ENCODE measurements at regions not wholly inside any gene's neighbourhood (a gene's known extent, or its start where the extent isn't known, plus 50 kb on each side); places are given as distances from the start of the nearest gene placed in this dataset.

DNA sequence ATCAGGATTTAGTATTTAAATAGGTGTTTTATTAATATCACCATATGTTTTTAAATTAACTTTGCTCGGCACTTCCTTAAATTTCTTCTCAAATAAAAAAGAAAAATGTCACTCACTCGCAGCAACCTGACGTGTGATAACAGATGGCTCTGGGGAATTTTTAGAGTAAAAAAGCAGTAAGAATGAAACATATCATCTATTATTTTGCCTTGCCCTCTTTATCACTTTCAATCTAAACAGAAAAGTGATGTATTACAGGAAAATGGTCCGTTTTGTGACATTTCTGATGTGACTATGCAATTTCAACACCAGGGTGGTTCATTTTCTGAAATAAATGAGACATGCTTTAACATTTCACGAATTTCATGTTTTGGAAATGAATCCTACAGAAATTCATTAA lies 1368.0 kb upstream of the LRRTM1 start:
- dilution Hi-C loops (cut with MboI; ENCODE audit: extremely low pct_ligation_motif_present, low sequenced_read_pairs) = no loop called here
- Histone ChIP-seq H4K20me1 (ENCODE audit: control insufficient read depth, extremely low read depth, insufficient read depth, low read length) (no peaks in the 10 kb centered on the region), H2AFZ (ENCODE audit: control insufficient read depth, low read length) (no peak overlapping the region), H3K4me1 (ENCODE audit: control insufficient read depth, extremely low read depth, insufficient read depth, low read length) (no peaks in the 10 kb centered on the region), H3K27ac (ENCODE audit: control insufficient read depth, insufficient read depth, low read length) (no peak overlapping the region), H3K9me3 (ENCODE audit: control insufficient read depth, low read depth, low read length) (no peaks in the 10 kb centered on the region), H3K9me1 (ENCODE audit: control insufficient read depth, extremely low read depth, insufficient read depth, low read length) (no peaks in the 10 kb centered on the region), H3K27me3 (ENCODE audit: control insufficient read depth, extremely low read depth, insufficient read depth, low read length) (no peaks in the 10 kb centered on the region), H3K4me3 (ENCODE audit: control insufficient read depth in 2 of 3, extremely low read depth in 1 of 3, insufficient read depth in 2 of 3, low read depth in 1 of 3, low read length in 3 of 3) (no peak overlapping the region), H3K4me2 (ENCODE audit: control insufficient read depth, extremely low read depth, insufficient read depth, low read depth, low read length) (no peak overlapping the region), H3K9ac (ENCODE audit: control insufficient read depth, extremely low read depth, insufficient read depth, low read length) (no peak overlapping the region), H3K36me3 (ENCODE audit: control insufficient read depth in 2 of 2, extremely low read depth in 1 of 2, insufficient read depth in 2 of 2, low read length in 2 of 2) (no peaks in the 10 kb centered on the region), H3K79me2 (ENCODE audit: control insufficient read depth, insufficient read depth, low read length) (no peaks in the 10 kb centered on the region)
- FAIRE-seq = no peak
- DNase-seq (ENCODE audit: low read depth, low spot score) = no peak
- TF ChIP-seq, protein P1, sequence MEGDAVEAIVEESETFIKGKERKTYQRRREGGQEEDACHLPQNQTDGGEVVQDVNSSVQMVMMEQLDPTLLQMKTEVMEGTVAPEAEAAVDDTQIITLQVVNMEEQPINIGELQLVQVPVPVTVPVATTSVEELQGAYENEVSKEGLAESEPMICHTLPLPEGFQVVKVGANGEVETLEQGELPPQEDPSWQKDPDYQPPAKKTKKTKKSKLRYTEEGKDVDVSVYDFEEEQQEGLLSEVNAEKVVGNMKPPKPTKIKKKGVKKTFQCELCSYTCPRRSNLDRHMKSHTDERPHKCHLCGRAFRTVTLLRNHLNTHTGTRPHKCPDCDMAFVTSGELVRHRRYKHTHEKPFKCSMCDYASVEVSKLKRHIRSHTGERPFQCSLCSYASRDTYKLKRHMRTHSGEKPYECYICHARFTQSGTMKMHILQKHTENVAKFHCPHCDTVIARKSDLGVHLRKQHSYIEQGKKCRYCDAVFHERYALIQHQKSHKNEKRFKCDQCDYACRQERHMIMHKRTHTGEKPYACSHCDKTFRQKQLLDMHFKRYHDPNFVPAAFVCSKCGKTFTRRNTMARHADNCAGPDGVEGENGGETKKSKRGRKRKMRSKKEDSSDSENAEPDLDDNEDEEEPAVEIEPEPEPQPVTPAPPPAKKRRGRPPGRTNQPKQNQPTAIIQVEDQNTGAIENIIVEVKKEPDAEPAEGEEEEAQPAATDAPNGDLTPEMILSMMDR (optimal IDR thresholded peaks at IDR 0.05 in 1 of 3, IDR thresholded peaks at IDR 0.05 in 1 of 3, conservative IDR thresholded peaks at IDR 0.05 in 1 of 3; ENCODE audit: extremely low read depth in 1 of 3, insufficient read depth in 2 of 3, low read length in 3 of 3) = no peak
- TF ChIP-seq EZH2 (IDR thresholded peaks at IDR 0.05; ENCODE audit: low read length) = no peak

DNA sequence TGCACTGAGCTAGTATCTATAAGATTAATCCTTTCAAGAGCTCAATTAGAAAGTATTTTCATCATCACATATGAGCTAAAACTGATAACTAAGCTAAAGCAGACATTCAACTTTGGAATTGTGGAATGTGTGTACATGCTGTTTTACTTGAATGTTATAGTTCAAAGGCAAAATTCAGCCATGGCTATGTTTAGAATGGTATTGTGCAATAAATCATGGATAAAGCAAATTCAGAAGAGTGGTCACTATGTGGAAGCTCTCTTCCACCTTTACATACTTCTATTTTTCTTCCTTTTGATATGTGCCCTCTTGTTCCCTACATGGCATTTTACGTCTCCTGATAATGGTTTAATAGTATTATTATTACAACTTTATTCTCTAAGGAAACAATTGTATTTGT lies 1366.3 kb upstream of the LRRTM1 start:
- no peak for FAIRE-seq
- Histone ChIP-seq H4K20me1 (ENCODE audit: control insufficient read depth, extremely low read depth, insufficient read depth, low read length) (no peaks in the 10 kb centered on the region), H2AFZ (ENCODE audit: control insufficient read depth, low read length) (no peak overlapping the region), H3K4me2 (ENCODE audit: control insufficient read depth, extremely low read depth, insufficient read depth, low read depth, low read length) (no peak overlapping the region), H3K9me1 (ENCODE audit: control insufficient read depth, extremely low read depth, insufficient read depth, low read length) (no peaks in the 10 kb centered on the region), H3K27me3 (ENCODE audit: control insufficient read depth, extremely low read depth, insufficient read depth, low read length) (no peaks in the 10 kb centered on the region), H3K4me1 (ENCODE audit: control insufficient read depth, extremely low read depth, insufficient read depth, low read length) (no peaks in the 10 kb centered on the region), H3K27ac (ENCODE audit: control insufficient read depth, insufficient read depth, low read length) (no peak overlapping the region), H3K79me2 (ENCODE audit: control insufficient read depth, insufficient read depth, low read length) (no peaks in the 10 kb centered on the region), H3K4me3 (ENCODE audit: control insufficient read depth in 2 of 3, extremely low read depth in 1 of 3, insufficient read depth in 2 of 3, low read depth in 1 of 3, low read length in 3 of 3) (no peak overlapping the region), H3K9me3 (ENCODE audit: control insufficient read depth, low read depth, low read length) (no peaks in the 10 kb centered on the region), H3K9ac (ENCODE audit: control insufficient read depth, extremely low read depth, insufficient read depth, low read length) (no peak overlapping the region), H3K36me3 (ENCODE audit: control insufficient read depth in 2 of 2, extremely low read depth in 1 of 2, insufficient read depth in 2 of 2, low read length in 2 of 2) (no peaks in the 10 kb centered on the region)
- DNase-seq (ENCODE audit: low read depth, low spot score) = no peak
- dilution Hi-C loops (cut with MboI; ENCODE audit: extremely low pct_ligation_motif_present, low sequenced_read_pairs) = no loop called here
- no peak for TF ChIP-seq EZH2 (IDR thresholded peaks at IDR 0.05; ENCODE audit: low read length)
- TF ChIP-seq, protein P1 (optimal IDR thresholded peaks at IDR 0.05 in 1 of 3, IDR thresholded peaks at IDR 0.05 in 1 of 3, conservative IDR thresholded peaks at IDR 0.05 in 1 of 3; ENCODE audit: extremely low read depth in 1 of 3, insufficient read depth in 2 of 3, low read length in 3 of 3) = no peak
